GM18507 (cell line): ENCODE measurements at regions not wholly inside any gene's neighbourhood (a gene's known extent, or its start where the extent isn't known, plus 50 kb on each side); places are given as distances from the start of the nearest gene placed in this dataset.
A peak's percentile ranks its signal among the peaks of the same experiment; 100 is the strongest.
"Not testable (repeated sequence)": the region's sequence is repeated elsewhere in the genome, so short reads cannot be mapped to it uniquely, and the experiment has no call there.

Experiments used
- DNase-seq: peaks from one replicate; pipeline ENCODE4 v3.0.0; 2011; ENCODE audit warnings: low read depth; ENCODE audit not compliant: insufficient read length; ENCODE audit errors: extremely low spot score
- FAIRE-seq: peaks from 2 replicates; lab custom pipeline; 2011; peaks lifted over from hg19 to GRCh38; lab: Jason Lieb, UNC

DNA sequence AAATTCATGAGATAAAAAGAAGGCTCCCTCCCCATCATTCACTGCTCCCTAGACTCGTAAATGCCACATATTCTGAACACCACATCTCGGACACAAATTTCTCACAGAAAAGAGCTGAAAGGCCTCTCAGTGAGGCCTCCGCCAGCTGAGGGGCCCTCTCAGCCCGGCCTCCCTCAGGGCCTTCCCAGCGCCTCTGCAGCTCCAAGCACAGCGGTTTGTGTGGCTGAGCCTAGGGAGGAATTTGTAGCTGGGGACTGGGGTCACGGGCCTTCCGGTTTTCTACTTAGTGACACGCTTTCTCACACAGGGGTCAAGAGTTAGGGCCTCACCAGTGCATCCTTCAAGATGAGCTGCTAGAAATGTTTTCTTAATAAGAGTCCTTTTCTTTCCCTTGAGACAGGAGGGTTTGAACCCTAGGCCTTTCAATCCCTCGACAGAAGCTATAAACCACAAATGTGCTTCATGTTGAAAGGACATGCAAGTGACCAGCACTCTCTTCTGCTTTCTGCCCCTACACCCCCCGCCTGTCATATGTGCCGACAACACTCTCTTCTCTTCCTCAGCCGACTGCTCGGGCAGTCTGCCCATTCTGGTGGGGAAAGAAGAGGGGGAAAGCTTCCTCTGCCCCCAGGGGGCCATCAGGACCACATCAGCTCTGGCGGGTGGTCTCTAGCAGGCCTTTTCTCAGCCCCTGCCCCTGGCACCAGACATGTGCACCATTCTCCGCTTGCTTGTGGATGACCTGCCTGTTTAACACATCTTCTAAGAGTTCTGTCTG, 104.9 kb downstream of the CHIC2 start:
- no peak for FAIRE-seq

DNA sequence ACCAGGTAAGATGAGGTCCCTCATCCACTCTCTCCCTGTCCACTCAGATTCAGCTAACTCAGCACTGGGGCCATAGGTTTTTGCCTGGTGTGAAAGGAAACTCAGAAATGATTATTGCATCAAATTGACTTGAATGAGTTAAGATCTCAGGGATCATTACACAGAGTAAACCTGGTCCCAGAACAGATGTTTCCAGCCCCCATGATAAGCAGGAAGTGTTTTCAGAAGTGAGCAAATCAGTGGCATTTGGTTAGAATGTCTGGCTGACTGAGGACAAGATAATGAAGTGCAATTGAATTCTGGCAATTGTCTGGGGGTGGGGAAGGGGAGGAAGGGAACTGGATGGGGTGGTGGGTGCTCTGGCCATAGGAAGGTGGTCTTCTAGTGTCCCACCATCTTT, 108.0 kb downstream of the CHIC2 start:
- FAIRE-seq: no peak
- DNase-seq: no peak

More for the DNA sequence above, 104.9 kb downstream of the CHIC2 start:
- no peak for DNase-seq

DNA sequence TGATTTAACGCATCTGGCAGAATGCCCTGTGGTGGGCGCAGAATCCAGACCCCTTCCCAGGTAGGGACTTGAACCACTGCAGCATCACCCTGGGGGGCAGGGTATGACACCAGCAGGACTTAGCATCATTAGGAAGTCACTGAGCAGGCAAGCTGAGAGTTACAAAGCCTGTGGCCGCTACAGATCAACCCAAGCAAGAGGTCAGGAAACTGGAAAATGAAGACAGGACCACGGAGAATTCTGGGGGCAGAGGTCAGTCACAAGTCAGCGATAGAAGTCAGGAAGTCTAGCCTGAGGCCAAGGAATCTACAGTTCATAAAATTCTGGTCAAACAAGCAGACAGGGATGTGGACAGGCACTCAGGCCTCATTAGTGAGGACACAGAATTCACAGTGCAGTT, 108.4 kb downstream of the CHIC2 start:
- no peak for DNase-seq
- no peak for FAIRE-seq

DNA sequence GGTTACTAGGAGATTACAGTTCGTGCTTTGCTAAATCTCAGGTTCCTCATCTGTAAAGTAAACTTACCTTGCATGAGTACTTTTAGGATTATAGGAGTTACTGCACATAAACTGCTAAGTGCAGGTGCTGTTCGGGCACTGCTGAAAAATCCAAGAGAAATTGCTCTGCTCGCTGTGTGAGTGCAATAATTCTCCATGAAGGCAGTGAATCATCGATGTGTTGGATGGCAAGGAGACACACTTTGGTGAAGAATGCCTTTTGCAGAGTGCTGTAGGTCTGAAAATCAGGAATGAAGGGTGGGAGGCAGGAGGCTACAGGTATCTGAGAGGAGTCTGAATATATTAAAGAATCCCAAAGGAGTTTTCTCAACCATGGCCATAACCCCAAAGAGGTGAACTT, 113.0 kb downstream of the CHIC2 start:
- DNase-seq (no peak), FAIRE-seq (no peak)

DNA sequence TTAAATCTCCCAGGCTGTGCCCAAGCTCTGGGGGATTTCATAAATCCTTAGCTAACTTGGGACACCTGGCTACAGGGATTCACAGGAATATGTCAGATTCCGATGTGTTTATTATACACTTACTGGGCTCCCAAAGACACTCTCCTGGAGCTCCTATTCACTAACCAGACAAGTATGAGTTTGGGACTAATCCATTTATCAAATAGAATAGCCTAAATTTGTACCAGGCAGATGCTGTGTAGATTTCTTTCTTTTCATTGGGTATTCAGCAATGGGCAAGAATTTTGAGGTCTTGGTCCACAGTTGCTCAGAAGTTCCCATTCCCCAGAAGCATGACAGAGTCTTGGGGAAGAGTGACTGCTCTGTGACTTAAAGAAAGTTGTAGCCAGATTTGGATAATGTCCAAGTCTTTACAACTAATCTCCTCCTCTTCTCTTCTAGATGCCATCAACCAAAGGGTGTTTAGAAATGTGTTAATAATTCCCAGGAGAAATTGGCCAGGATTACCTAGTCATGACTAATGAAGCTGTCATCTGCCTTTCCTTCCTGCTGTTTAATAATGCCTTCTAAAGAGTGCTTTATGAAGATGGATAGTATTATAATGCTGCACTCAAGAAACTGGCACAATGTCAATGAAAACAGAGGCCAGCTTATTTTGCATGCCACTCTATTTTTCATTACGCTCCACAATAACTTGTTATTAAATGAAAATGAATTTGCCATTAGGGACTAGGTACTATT, 120.9 kb downstream of the CHIC2 start:
- no peak for DNase-seq

DNA sequence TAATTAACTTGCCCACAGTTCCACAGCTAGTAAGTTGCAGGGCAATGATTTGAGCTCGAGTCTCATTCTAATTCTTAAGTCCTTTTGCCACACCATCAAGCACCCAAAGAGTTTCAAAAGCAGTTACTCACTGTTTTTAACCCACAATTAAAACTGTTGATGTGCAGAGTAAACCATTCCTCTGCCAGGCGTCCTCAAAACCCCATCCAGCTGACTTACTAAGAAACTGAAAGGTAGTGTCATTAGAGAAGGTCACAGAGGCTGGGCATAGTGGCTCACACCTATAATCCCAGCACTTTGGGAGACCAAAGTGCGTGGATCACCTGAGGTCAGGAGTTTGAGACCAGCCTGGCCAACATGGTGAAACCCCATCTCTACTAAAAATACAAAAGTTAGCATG, 121.7 kb downstream of the CHIC2 start:
- FAIRE-seq (no peak), DNase-seq (no peak)

More for the DNA sequence above, 120.9 kb downstream of the CHIC2 start:
- no peak for FAIRE-seq

DNA sequence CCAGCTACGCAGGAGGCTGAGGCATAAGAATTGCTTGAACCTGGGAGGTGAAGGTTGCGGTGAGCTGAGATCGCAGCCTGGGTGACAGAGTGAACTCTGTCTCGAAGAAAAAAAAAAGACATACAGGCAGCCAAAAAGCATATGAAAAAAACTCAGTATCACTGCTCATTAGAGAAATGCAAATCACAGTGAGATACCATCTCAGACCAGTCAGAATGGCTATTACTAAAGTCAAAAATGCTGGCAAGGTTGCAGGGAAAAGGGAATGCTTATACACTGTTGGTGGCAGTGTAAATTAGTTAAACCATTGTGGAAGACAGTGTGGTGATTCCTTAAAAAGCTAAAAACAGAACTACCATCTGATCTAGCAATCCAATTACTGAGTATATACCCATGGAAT, 123.1 kb downstream of the CHIC2 start:
- no peak for FAIRE-seq
- DNase-seq: no peak

DNA sequence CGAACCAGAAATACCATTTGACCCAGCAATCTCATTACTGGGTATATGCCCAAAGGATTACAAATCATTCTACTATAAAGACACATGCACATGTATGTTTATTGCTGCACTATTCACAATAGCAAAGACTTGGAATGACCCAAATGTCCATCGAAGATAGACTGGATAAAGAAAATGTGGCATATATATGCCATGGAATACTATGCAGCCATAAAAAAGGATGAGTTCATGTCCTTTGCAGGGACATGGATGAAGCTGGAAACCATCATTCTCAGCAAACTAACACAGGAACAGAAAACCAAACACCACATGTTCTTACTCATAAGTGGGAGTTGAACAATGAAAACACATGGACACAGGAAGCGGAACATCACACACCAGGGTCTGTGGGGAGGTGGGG, 124.5 kb downstream of the CHIC2 start:
- FAIRE-seq, DNase-seq: not testable (repeated sequence)

DNA sequence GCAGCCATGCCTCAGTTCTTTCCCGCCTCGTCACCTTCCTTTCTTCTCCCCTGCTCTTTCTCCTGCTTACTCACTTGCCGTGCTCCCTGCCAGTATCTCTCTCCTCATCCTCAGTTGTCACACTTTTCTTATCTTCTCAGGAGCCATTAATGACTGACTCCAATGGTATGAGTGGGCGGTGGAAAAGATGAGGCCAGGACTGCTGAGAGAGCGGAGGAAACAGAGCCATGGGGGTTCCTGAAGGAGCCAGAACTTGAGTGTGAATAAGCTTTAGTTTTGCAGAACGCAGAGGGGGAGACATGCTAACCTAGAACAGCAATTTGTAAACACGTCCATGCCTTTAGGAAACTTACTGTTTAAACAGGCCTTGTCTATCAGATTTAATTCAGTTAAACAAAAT, 126.5 kb downstream of the CHIC2 start:
- no peak for DNase-seq
- FAIRE-seq: no peak

DNA sequence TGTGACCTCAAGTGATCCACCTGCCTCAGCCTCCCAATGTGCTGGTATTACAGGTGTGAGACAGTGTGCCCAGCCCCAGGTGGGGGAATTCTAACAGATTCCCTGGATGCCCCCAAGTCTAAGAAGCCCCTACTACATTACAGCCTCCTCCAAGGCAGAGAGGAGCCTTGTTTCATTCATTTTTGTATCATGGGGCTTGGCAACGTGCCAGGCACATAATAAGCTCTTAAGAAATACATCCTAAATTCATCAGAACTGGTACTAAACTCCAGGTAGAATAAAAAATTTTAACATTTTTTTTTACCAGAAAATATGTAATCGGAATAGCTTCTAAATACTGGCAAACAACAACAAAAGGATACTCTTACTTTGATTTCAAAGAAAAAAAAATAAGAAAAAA, 127.1 kb downstream of the CHIC2 start:
- no peak for DNase-seq
- FAIRE-seq: no peak

DNA sequence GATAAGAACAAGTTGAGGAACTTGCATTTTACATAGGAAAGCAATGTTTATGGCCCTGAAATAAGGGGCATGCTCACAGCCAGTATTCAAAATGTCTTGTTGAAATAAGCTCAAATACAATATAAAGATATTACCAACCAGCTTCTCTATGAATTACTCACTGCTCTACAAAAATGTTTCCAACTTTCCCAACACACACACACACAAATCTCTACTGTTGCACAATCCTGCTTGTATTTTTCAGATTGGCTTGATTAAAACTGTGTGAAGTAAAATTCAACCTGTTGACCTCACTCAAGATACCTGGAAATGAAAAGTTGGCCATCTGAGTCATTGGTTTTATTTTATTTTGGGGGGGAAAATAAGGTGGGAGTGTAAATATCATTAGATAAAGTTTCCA, 128.6 kb downstream of the CHIC2 start:
- DNase-seq (no peak), FAIRE-seq (no peak)

DNA sequence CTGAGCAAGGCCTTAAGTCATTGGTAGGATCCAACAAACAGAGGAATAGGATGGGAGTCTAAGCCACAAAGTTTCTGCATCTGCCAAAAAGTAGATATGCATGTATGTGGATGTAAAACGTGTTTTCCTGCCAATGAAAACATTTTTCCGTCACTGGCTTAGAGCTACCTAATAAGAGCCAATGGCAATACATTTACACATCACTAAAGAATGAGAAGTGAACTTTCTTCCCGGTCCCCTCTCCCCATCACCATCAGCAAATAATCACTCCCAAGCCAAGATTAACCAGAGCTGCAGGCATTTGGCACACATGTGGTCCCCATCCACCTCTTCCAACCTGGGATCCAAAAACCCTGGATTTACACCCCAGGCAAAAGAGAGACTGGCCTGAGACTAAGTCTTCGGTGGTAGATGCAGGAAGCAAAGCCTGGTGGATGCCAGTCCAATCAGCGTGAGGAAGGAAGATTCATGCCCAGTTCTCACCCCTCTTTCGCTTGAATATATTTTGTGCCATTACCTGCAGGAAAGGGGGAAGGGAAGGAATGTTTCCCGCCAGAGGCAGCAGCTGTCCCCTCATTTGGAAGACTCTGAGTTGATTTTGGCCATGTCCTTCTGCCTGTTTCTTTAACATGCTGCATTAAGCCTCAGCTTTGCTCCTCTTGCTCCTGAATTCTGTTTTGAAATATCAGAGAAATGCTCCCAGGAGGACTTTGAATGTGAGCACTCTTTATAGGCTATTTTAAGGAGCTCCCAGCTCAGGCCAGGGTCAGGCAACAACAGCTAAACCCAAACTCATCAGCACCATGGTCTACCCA, 131.4 kb downstream of the CHIC2 start:
- no peak for FAIRE-seq
- DNase-seq: no peak

DNA sequence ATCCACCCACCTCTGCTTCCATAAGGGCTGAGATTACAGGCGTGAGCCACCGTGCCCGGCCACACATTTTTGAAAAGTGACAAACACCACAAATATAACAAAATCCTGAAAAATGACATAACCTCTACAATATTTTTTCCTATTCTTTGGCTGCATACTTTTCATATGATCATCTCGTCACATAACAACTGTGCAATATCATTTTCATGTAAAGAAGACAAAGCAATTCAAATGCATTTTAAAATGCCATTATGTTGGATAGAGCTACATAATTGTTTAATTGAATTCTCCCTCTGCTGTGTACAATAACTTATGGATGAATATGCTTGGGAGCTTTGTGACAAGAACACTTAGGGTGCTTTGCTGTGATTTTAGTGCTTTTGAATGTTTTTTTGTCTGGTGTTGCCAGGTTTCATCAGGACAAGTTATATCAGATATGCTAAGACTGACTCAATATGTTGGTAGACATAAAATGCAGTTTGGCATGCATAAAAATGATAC, 132.9 kb downstream of the CHIC2 start:
- FAIRE-seq: no peak
- DNase-seq: no peak

DNA sequence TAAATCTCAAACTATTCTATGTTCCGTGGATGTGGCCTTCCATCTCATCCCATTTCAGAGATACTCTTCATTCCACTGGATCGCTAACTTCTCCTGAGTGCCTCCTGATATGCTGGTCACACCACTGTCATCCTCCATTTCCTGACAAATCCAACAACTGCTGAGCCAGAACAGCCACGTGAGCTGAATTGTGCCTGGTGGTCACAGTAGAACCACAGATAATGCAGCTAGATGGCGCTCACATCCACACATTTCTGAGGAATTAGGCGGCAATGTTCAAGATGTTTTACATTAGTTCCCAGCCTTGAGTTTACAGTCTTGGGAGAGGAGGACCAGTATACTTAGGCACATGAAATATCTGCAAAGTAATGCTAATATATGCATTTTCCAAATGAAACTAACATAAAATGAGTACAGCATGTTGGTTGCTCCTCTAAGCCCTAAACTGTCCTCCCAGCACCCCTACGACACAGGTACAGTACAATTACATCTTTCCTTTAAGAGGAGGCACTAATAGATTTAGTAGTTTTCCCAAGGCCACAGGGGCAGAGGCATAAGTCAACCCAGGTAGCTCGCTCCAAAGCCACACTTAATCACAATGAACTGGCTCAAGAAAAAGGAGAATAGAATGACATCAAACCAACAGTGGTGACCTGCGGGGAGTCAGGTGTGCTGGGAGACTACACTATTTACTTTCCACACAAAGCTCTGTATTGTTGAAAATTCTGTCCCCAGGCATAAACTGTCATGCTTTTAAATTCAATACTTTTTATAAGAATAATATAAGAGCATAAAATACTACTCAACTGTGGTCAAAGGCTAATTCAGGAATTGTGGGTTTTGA, 134.2 kb downstream of the CHIC2 start:
- peak; percentile 86 for FAIRE-seq

DNA sequence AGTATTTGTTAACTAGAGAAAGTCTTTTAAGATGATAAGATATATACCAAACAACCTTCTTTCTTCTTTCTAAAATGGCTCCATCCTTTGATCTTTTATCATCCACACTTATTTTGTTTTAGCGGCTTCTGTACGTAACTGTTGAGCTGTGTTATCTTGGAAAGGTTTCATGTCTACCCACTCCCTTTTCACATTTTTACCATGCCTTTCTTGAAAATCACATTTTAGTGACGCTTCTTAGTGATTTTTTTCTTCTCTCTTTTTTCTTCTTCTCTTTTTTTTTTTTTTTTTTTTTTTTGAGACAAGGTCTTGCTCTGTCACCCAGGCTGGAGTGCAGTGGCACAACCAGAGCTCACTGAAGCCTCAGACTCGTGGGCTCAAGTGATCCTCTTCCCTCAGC, 135.1 kb downstream of the CHIC2 start:
- DNase-seq (no peak), FAIRE-seq (no peak)

More for the DNA sequence above, 134.2 kb downstream of the CHIC2 start:
- DNase-seq: peak; percentile 9

DNA sequence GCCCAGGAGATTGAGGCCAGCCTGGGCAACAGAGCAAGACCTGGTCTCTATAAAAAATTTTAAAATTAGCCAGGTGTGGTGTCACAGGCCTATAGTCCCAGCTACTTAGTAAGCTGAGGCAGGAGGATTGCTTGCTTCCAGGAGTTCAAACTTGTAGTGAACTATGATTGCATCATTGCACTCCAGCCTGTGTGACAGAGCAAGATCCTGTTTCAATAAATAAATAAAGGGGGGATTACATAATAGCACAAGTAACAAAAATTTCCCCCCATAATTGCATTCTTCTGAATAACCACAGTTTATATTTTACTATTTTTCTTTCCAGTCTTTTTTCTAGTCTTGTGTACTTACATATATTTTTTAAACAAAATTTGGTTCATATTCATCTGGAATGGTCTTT, 135.6 kb downstream of the CHIC2 start:
- DNase-seq (no peak), FAIRE-seq (no peak)

DNA sequence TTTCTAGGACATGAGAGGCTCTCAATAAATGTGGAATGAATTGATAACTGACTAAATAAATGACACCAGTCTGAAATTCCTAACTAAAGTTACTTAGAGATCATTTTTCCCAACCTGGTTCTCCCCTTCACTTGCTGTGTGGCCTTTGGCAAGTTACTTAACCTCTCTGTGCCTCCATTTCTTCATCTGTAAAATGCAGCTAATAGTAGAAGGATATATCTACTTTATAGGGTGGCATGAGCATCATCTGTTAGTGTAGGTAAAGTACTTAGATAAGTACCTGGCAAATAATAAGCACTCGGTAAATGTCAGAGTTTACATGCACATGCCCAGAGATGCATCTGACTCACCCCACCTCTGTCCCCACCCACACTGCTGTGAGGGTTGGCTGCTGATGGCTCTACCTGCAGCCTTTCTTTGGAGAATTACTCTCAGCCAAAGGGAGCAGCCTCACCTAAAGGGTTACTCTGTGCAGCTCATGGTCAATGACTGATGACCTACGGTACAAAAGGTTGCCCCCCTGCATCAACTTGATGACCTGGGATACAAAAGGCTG, 139.3 kb downstream of the CHIC2 start:
- FAIRE-seq (no peak), DNase-seq (no peak)

DNA sequence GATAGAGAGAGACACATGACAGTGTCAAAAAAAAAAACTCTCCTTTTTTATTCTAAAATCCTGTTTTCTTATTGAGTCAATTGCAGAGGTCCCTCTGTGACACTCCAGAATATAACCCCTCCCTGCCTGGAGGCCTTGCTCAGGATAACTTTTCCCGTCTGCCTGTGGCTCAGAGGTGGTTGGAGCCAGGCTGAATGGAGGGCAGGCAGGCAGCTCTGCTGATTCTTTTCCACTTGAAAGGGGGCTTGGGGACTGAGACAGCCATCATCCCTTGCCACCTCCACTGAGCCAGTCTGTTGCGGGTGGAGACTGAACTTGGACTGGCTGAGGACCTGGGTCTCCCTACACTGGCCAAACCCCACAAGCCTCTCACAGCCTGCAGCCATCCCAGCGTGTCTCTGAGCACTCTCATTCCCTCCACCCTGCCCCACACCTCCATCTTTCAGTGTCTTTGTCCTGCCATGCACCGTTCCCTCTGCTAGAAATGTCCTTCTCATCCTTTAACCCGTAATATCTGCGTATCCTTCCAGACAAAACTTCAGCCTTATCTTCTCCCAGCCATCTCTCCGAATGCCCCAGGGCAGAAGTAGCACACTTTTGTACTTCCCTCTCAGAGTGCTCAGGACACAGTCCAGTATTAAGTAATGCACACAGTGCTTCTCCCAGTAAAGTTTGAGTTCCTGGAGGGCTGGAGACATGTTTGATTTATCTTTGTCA, 139.9 kb downstream of the CHIC2 start:
- FAIRE-seq (no peak), DNase-seq (no peak)
